ENCODE measurements at regions not wholly inside any gene's neighbourhood (a gene's known extent, or its start where the extent isn't known, plus 50 kb on each side); places are given as distances from the start of the nearest gene placed in this dataset.
"Not testable (repeated sequence)": the region's sequence is repeated elsewhere in the genome, so short reads cannot be mapped to it uniquely, and the experiment has no call there.

DNA sequence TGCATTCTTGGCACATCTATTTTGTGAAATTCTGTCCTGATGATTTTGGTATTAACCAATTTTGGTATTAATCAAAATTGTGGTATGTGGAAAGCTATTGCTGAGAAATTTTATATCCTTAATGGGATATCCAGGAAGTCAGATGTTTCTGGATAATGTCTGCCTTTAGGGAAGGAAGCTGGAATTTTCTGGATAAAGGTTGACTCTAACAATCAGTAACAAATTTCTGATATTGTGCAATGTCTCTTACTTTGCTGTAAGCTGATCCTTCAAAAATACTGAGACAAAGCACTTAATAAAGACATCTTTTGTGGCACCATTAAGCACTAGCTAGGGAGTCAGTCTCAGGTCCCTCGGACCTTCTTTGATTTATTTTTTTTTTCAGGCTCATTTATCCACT lies 100.8 kb upstream of the UGP2 start:
- DNase-seq = no peak

DNA sequence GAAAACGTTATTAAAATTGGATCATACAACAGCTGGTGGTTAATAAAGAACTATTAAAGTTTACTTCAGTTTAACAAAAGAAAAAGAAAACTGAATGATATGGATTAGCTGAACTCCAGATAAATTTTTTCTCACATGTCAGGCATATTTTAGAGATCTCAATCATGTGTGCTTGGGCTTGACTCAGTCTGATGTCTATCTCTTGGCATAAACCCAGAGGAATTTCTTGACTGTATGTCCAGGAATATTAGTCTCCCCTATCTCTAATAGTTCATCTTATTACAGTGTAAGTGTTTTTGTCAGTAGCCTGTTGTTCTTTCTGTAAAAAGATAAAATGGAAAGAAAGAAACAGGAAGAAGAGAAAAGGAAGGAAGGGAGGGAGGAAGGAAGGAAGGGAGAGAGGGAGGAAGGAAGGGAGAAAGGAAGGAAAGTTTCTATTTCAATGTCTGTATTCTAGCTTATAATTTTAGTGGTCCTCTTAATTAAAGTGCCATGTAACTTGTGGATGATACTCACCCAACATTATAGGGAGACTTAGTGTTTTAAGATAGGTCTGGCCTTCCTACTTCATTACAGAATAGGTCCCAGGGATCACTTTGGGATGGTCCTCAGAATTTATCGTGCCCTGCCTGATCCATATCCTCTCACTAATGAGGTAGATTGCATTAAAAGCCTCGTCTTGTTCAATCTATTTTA lies 99.7 kb upstream of the UGP2 start:
- DNase-seq = no peak

DNA sequence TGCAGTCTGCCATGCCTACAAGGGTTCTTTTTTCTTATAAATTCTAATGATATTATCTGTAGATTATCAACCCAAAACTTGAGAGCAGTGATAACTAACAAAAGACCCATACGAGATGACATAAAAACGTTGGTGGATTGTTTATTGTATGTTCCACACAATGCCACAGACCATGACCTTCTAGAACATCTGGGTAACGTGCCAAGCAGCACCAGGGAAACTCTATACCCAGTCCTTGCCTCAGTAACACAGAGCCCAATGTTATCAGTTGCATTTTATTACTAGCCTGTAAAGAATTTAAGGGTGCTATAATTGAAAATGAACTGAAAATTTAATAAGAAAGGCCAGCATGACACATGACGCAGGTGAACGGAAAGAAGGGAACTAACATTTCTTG lies 99.1 kb upstream of the UGP2 start:
- DNase-seq = no peak

DNA sequence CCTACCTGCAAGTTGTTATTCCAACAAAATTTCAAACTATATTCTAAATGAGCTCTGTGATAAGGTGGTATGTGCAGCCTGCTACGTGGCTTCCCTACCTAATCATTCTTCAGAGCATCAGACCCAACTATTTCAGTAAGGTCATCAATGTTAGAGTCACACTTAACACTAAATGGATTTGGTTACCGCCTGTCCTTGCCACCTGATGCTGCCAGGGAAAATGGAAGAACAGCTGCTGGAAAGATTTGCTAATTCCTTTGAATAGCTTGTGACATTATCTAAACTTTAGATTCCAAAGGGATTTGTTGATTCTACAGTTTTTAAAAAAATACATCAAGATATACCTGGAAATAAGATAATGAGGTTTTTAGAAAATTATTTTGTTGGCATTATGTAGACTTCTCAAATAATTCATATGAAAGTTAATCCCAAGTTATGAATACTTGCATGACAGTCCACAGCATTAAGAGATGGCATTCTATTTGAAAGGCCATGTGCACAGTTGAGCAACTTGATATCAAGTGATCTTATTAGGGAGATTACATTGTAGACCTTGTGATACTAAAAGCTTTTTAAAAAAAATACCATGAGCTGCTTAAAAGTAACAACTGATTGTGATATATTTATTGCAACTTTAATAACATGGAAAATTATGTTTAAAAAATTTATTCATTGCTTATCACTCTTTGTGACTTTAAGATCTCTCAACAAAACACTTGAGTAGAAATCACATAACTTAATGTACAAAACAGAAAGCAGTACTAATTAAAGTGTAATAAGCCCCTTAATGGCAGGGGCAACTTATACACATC lies 98.3 kb upstream of the UGP2 start:
- DNase-seq = no peak

DNA sequence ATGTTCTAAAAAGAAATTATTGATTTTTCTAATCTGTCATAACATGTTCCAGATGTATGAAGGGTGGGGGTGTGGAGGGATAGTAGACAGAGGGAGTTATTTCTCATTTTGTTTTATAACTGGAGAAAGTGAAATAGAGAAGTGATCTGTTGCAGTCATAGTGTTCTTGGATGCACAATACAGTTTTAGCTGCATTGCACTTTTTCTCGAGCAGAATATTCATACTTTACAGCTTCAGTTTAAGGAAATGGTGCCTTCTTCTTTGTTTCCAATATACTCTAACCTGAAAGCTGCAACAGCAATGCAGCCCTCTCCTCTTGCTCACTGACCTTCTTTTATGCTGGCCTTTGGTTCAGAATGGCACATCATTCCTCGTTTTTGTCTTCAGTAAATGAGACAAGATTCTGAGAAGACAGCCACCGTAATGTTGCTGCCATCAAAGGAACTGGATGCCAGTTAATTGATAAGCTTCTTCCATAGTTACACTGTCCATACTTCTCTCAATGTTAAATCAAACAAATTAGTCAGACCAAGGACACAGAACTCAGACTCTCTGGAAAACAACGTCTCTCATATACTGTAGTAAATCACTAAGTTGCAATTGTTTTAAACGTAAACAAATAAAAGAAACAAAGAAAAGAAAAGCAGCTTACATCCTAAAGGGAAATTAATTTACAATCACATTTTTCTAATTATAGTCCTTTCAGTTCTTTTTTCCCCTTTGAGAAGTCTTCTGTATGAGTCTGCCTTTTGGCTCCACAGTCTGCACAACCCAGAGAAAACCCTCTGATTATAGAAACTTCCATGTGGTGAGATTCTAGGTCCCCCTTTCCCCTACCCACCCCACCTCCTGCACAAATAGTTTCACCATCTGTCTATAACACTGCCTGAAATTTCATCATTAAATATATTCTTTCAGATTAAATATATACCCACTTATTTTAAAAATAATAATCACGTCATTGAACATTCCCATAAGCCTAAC lies 97.4 kb upstream of the UGP2 start:
- DNase-seq = no peak

DNA sequence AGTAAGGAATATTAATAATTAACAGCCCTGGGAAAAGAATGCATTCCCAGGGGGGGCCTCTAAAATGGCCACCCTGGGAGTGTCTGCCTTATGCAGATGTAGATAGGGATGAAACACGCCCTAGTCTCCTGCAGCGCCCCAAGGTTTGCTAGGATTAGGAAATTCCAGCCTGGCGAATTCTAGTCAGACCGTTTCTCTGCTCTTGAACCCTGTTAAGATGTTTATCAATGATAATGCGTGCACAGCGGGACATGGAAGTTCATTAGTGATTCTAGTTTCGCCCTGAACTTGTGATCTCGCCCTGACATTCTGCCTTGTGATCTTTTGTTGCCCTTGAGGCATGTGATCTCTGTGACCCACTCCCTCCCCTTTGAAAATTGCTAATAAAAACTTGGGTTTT lies 95.1 kb upstream of the UGP2 start:
- not testable (repeated sequence) for DNase-seq

DNA sequence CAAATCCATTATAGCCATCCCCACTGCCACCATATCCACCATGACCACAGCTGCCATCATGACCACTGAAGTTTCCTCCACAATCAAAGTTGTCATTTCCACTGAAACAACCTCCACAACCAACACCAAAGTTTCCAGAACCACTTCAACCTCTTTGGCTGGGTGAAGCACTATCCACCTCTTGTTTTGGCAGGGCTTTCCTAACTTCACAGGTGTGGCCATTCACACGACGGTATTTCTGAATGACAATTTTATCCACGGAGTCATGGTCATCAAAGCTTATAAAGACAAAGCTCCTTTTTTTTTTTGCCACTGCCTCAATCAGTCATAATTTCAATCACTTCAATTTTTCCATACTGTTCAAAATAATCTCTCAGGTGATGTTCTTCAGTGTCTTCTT lies 89.8 kb upstream of the UGP2 start:
- DNase-seq = no peak

DNA sequence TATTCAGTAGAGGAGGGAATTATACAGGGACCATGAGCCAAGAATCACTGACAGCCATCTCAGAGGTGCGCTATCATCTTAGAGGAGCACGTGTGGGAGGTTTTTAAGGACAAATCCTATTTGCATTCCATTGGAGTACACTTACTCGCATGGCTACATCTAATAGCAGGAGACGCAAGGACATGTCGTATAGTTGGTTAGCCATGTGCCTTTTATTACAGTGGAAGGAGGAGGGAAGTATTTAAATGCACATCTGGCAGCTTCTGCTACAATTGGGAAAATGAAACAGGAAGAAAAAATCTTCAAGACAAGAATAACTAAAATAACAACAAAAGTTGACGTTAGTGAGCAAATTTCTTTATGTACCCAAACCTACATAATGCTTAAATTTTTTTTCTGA lies 86.5 kb upstream of the UGP2 start:
- no peak for DNase-seq

DNA sequence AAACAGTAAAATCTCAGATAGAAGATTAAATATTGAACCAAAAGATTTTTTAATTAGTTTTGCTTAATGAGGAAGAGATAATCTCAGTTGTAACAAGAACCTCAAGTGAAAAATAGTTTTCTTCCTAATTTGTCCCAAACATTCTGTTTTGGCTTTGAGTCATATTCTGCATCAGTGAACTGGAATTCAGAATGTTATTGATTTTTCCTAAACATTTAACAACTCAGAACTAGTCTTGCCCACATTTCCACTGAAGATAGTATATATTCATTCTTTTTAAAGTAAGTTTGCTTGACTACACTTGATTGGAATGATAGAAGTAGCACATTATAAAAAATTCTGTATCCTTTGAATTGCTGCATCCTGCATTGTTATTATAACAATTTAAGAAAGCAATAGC lies 85.7 kb upstream of the UGP2 start:
- no peak for DNase-seq

DNA sequence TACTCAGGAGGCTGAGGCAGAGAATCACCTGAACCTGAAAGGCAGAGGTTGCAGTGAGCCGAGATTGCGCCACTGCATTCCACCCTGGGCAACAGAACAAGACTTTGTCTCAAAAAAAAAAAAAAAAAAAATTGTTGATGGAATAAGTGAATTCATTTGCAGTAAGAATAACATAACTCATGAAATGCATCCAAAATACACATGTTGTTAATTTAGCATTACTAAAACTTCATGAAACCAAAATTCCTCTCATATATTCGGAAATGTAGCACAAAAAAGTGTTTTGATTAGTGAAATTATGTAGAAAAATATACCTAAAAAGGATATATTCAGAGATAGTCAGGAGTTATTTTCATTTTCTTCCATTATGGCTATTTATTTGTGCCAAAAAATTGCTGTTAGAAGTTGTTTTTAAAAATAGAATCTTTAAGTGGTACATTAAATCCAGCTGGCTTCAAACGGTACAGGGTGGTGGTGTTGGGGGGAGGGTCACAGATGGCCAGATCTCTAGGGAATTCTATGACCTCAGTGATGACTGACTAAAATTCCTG lies 78.2 kb upstream of the UGP2 start:
- no peak for DNase-seq

DNA sequence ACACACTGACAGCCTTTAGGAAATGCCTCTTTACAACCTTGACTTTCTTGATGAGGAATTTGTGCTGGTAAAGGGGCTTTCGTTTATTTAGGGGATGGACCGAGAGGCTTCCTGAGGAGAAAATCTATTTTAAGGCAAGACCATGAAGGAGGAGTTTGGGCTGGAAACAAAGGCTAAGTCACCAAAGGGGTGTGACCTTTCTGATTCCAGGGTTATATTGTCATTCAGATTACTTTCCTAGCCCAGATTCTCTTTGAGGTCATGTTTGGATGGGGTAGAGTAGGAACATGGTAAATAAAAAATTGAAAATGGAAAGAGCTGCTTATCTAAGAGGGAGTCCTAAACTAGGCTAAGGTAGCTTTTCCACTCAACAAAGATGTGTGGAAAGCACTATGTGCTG lies 77.1 kb upstream of the UGP2 start:
- DNase-seq = no peak

DNA sequence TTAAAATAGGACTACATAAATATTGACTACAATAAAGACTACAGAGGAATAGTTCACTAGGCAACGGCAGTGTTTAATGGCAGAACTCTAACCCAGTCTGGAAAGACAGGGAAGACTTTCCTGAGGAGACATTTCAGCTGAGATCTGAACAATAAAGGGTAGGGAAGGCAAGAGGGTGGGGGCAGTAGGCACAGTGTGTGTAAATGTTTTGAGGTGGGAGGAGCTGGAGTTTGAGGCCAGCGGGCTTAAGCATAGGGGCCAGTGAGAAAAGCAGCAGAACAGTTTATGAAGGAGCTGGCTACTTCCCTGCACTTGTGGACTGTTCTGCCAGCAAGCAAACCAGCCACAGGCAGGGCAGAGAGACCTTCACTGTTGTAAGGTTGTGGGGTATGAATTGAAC lies 76.6 kb upstream of the UGP2 start:
- no peak for DNase-seq

DNA sequence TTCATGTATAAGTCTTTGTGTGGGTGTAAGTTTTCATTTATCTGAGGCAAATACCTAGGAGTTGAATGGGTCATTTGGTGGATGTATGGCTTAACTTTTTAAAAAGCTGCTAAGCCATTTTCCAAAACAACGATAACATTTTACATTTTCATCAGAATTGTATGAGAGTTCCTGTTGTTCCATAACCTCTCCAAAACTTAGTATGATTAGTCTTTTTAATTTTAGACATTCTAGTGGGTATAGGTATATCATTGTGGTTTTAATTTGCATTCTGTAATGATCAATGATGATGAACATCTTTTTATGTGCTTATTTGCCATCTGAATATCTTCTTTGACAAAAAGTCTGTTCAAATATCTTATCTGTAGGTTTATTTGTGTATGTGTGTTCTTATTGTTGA lies 74.4 kb upstream of the UGP2 start:
- no peak for DNase-seq

DNA sequence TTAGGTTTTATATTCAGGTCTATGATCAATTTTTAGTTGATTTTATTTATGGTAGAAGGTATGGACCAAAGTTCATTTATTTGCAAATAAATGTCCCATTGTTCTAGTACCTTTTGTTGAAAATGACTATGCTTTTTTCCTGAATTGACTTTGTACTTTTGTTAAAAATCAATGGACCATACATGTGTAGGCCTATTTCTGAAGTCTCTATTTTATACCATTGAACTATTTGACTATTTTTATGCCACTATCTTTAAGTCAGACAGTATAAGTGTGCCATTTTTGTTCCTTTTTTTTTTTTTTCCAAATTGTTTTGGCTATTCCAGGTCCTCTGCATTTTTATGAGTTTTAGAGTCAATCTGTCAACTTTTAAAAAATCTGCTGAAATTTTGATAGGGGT lies 73.6 kb upstream of the UGP2 start:
- no peak for DNase-seq

DNA sequence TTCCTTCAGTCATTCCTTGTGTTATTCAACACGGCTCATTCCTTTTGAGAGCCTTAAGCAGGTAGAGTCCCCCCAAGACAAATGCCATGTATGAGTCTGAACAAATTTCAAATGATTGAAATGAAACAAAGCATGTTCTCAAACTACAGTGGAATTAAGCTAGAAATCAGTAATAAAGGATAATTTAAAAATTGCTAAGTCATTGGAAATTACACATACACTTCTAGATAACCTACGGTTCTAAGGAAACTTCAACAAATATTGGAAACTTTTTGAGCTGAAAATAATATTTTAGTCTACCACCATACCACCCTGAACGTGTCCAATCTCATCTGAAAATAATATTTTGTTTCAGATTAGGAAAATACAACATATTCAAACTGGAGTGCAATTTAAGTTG lies 71.8 kb upstream of the UGP2 start:
- DNase-seq = no peak

DNA sequence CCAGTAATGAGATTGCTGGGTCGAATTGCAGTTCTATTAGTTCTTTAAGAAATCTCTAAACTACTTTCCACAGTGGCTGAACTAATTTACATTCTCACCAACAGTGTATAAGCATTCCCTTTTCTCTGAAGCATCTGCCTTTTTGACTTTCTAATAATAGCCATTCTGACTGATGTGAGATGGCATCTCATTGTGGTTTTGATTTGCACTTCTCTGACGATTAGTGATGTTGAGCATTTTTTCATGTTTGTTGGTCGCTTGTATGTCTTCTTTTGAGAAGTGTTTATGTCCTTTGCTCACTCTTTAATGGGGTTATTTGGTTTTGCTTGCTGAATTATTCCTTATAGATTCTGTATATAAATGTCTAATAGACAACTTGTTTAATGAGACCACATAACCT lies 69.6 kb upstream of the UGP2 start:
- no peak for DNase-seq

DNA sequence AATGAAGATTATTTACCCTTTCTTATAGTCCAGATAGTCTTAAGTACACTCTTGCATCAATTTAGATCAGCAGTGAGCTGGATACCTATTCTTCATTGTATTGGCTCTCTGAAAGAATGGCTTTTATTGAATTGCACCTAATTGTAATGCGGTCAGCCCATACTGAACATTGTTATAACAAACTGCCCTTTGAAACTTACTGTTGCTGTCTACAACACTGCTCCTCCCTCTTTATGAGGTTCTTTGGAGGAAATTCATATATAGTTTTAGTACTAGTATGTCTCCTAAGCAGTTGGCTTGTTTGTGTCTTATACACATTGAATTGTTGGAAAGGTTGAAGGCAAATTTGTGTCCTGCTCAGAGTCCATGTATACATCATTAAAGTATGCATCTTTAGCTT lies 66.5 kb upstream of the UGP2 start:
- no peak for DNase-seq

DNA sequence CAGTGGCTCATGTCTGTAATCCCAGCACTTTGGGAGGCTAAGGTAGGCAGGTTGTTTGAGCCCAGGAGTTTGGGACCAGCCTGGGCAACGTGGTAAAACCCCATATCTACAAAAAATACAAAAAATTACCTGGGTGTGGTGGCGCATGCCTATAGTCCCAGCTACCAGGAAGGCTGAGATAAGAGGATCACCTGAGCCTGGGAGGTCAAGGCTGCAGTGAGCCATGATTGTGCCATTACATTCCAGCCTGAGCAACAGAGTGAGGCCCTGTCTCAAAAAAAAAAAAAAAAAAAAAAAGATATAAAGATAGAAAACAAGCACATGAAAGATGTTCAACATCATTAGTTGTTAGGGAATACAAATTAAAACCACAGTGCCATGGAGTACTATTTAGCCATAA lies 65.3 kb upstream of the UGP2 start:
- DNase-seq = no peak

DNA sequence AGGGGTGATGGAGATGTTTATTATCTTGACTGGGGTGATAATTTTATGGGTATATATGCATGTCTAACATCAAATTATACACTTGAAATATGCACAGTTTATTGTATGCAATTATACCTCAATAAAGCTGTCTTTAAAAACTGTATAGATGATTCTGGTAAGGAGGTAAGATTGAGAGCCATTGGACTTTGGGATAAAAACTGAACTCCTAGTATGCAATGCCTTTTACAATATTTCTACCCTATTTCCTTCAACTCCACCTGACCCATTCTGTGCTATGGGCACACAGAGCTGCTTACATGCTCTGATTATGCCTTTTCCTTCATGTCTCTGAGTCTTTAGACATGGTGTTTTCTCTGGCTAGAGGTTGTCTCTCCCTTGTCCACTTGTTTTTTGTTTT lies 63.9 kb upstream of the UGP2 start:
- no peak for DNase-seq

DNA sequence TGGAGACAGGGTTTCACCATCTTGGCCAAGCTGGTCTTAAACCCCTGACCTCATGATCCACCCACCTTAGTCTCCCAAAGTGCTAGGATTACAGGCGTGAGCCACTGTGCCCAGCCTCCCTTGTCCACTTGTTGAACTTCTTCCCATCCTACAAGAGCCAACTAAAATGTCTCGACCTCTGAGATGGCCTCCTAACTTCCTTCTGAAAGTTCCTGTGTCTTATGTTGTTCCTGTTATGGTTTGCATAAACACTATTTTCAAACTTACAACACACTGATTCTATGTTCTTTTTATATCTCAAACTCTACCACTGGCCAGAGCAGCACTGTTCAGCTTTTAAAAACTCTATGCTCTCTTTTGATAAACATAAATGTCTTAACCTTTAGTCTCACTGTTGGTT lies 63.3 kb upstream of the UGP2 start:
- no peak for DNase-seq

DNA sequence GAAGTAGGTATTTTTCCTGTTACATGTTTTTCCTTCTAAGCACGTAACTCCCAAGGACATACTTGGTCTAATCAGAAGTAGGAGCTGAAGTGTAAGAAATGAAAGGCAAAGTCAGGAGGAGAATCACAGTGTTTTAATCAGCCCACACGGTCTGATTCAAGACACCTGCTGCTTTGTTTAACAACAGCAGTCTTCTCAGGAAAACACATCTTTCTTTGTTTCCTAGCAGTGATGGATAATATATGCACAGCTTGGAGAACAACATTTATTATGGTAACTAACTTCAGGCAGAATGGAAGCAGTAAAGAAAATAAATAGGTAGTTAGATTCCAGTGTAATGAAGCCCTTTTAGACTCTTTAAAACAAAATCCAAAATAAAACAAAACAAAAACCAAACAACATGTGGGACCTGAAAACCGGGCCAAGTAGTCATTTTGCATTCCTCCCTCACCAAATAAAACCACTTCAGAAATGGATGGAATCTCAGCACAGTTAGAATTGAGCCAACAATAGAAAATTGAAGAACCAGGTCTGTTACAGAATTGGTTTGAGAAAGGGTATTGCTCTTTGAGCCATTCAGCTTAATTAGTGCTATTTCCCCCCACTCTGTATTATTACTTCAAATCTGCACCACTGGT lies 61.1 kb upstream of the UGP2 start:
- DNase-seq = no peak

DNA sequence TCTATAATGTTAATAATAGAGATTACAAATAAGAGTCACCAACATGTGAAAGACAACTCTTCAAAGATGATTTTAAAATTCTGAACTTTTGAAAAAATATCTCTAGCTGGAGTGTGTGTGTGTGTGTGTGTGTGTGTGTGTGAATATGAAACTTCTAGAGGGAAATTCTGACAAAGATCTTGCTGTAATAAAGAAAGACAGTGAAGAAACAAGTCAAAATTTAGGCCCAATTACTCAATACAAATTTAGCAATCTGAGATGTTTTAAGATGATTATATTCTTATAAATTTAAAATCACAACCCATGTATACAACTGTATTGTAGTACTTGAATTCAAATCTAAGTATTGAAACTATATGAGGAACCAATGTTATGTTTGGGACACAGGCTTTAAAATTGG lies 57.2 kb upstream of the UGP2 start:
- DNase-seq = no peak

DNA sequence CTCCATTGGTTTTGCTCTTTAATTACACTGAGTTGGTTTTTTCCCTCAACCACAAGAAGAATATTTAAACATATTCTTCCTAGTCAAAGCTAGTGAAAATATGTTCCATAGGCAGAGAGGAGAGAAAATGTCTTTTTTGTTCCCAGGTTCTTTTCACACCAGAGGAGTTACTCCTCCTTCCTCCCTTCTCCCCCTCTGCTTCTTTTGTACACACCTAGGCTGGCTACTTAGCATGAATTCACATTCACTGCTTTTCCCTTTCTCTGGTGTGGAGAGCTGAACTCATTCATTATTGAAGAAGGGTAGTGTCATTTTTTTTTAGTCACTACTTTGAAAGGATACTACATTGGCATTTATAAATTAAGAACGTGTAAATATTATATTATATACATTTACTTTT lies 56.6 kb upstream of the UGP2 start:
- DNase-seq = no peak

Data from activated CD4-positive, CD25-positive, alpha-beta regulatory T cell (primary cell).